Testis (tissue), 2 donors: ENCODE measurements at regions not wholly inside any gene's neighbourhood (a gene's known extent, or its start where the extent isn't known, plus 50 kb on each side); places are given as distances from the start of the nearest gene placed in this dataset.

Experiments used
- POLR2A ChIP-seq: fragments of 450-650 bp; IDR thresholded peaks from one replicate; pipeline ENCODE4 v1.6.1; 2017; ENCODE audit warnings: antibody characterized with exemption, mild to moderate bottlenecking, moderate library complexity
- TF ChIP-seq, protein P1 (sequence below), 3 experiments: fragments of 450-650 bp in 2 of 3; fragments of 200-600 bp in 1 of 3; sonication (generic) in 1 of 3; IDR thresholded peaks; one replicate each; pipeline ENCODE4 v1.5.1; 2016 to 2019; ENCODE audit warnings: antibody characterized with exemption in 3 of 3, mild to moderate bottlenecking in 2 of 3, moderate library complexity in 1 of 3

DNA sequence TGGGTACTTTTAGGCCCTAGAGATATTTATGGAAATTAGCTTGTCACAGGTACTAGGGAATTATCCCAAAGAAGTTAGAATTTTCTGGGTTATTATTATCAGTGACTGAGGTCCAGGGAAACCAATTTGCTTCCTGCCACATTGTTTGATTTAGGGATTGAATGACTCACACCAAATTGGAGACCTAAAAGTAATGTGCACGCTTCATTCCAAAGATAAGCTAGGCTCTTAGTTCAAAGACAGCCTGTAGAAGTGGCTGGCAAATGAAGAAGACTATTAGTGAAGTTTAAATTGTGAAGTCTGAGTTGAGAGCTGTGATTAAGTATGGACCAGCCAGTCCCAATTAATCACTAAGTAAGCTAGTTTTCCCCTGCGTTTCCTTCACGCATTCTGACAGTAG is 188.1 kb upstream of the MYO3A start:
- no peak for TF ChIP-seq POLR2A
- TF ChIP-seq, protein P1, sequence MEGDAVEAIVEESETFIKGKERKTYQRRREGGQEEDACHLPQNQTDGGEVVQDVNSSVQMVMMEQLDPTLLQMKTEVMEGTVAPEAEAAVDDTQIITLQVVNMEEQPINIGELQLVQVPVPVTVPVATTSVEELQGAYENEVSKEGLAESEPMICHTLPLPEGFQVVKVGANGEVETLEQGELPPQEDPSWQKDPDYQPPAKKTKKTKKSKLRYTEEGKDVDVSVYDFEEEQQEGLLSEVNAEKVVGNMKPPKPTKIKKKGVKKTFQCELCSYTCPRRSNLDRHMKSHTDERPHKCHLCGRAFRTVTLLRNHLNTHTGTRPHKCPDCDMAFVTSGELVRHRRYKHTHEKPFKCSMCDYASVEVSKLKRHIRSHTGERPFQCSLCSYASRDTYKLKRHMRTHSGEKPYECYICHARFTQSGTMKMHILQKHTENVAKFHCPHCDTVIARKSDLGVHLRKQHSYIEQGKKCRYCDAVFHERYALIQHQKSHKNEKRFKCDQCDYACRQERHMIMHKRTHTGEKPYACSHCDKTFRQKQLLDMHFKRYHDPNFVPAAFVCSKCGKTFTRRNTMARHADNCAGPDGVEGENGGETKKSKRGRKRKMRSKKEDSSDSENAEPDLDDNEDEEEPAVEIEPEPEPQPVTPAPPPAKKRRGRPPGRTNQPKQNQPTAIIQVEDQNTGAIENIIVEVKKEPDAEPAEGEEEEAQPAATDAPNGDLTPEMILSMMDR (IDR thresholded peaks at IDR 0.05) = no peak
